Activated B cell treated with CpG ODN at 0.5 μM for 24 hours (primary cell): ENCODE measurements at regions not wholly inside any gene's neighbourhood (a gene's known extent, or its start where the extent isn't known, plus 50 kb on each side); places are given as distances from the start of the nearest gene placed in this dataset.

Experiments
- ATAC-seq: fragments of 200-7000 bp; cut with Tn5 transposase; one replicate; pipeline ENCODE4 v1.10.0; 2021; ENCODE audit warnings: low read depth, mild to moderate bottlenecking, moderate library complexity
- CTCF ChIA-PET: fragments of 350-600 bp; sonication (Branson Sonifier 250); formaldehyde crosslinking; loops from one replicate; lab custom pipeline; 2021; ENCODE audit warnings: antibody characterized with exemption; lab: Charles Lee
- POLR2A ChIA-PET: fragments of 350-600 bp; sonication (Branson Sonifier 250); formaldehyde crosslinking; loops from one replicate; lab custom pipeline; 2021; ENCODE audit warnings: antibody characterized with exemption; lab: Charles Lee
- DNase-seq: peaks from one replicate; pipeline ENCODE4 v3.0.0; 2022
- H3K27ac Mint-ChIP-seq: one replicate; pipeline ENCODE4 v1.8.0; 2020; ENCODE audit warnings: mixed read lengths
- H3K27me3 Mint-ChIP-seq: one replicate; pipeline ENCODE4 v1.8.0; 2021; ENCODE audit warnings: mixed read lengths
- H3K36me3 Mint-ChIP-seq: one replicate; pipeline ENCODE4 v1.8.0; 2021; ENCODE audit warnings: low read depth, mixed read lengths
- H3K4me1 Mint-ChIP-seq: one replicate; pipeline ENCODE4 v1.8.0; 2021; ENCODE audit warnings: mixed read lengths
- H3K4me3 Mint-ChIP-seq: one replicate; pipeline ENCODE4 v1.8.0; 2020; ENCODE audit warnings: mild to moderate bottlenecking, mixed read lengths
- H3K9me3 Mint-ChIP-seq: one replicate; pipeline ENCODE4 v1.8.0; 2020; ENCODE audit warnings: mixed read lengths
- intact Hi-C: fragments of 100-400 bp; cut with micrococcal nuclease; formaldehyde crosslinking; loops from one replicate; pipeline ENCODE4 v1.15.1; 2024
- TF ChIP-seq, protein P1 (sequence below): fragments of 200-600 bp; IDR thresholded peaks from one replicate; pipeline ENCODE4 v1.8.0; 2022; ENCODE audit warnings: antibody characterized with exemption, mild to moderate bottlenecking

- intact Hi-C loops, result no loop called here
- H3K27ac Mint-ChIP-seq, result no peak overlapping the region
These were observed 397.5 kb downstream of the TGFB2 start for GRCh38 chr1:218742467-218743262.

DNA sequence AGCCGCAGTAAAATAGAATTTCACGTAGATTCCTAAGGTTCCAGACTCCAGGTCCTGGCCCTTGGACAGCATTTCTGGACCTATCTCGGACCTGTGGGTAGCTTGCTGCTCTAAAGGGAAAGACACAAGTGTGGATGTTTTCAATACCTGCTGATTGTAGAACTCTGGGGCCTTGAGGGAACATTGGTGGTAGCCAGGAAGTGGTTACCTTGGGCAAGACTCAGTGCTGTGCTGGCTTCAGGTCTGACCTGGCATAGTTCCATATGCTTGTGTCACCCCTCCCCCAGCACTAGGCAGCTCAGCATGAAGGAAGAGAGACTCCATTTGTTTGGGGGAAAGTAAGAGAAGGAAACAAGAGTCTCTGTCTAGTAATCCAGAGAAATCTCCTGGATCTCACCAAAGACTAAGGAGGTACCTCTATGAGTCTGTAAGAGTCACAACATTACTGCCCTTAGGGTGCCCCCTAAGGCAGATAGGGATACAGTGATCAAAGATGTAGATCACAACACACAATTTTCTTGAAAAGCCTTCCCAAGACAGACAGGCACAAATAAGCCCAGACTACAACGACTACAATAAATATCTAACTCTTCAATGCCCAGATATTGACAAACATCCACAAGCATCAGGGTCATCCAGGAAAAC, 398.8 kb downstream of the TGFB2 start:
- Mint-ChIP-seq H3K36me3 (no peaks in the 10 kb centered on the region), H3K27me3 (peaks cover 2% of the 10 kb centered on the region), H3K27ac (no peak overlapping the region), H3K9me3 (peaks cover 28% of the 10 kb centered on the region), H3K4me3 (no peak overlapping the region), H3K4me1 (no peaks in the 10 kb centered on the region)
- ATAC-seq (no peak), DNase-seq (no peak)
- intact Hi-C loops, result no loop called here
- CTCF ChIA-PET, result no interaction called here
- POLR2A ChIA-PET, result no interaction called here
- TF ChIP-seq, protein P1, sequence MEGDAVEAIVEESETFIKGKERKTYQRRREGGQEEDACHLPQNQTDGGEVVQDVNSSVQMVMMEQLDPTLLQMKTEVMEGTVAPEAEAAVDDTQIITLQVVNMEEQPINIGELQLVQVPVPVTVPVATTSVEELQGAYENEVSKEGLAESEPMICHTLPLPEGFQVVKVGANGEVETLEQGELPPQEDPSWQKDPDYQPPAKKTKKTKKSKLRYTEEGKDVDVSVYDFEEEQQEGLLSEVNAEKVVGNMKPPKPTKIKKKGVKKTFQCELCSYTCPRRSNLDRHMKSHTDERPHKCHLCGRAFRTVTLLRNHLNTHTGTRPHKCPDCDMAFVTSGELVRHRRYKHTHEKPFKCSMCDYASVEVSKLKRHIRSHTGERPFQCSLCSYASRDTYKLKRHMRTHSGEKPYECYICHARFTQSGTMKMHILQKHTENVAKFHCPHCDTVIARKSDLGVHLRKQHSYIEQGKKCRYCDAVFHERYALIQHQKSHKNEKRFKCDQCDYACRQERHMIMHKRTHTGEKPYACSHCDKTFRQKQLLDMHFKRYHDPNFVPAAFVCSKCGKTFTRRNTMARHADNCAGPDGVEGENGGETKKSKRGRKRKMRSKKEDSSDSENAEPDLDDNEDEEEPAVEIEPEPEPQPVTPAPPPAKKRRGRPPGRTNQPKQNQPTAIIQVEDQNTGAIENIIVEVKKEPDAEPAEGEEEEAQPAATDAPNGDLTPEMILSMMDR, result no peak

More at GRCh38 chr1:218742467-218743262, 397.5 kb downstream of the TGFB2 start:
- TF ChIP-seq, protein P1, result no peak
- ATAC-seq (no peak), DNase-seq (no peak)
- Mint-ChIP-seq H3K27me3 (peaks cover 2% of the 10 kb centered on the region), H3K9me3 (peaks cover 22% of the 10 kb centered on the region), H3K36me3 (no peaks in the 10 kb centered on the region), H3K4me3 (no peak overlapping the region), H3K4me1 (no peaks in the 10 kb centered on the region)
- ChIA-PET POLR2A (no interaction called here), CTCF (no interaction called here)

DNA sequence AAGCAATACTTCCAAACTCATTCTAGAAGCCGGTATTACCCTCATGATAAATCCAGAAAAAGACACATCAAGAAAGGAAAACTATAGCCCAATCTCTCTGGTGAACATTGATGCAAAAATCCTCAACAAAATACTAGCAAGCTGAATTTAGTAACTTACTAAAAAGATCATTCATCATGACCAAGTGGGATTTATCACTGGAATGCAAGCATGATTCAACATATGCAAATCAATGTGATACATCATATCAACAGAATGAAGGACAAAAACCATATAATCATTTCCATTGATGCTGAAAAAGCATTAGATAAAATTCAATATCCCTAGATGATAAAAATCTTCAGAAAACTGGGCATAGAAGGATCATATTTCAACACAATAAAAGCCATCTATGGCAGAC, 402.9 kb downstream of the TGFB2 start:
- DNase-seq (no peak), ATAC-seq (no peak)
- no peak overlapping the region for H3K4me3 Mint-ChIP-seq
- H3K4me1 Mint-ChIP-seq, result no peaks in the 10 kb centered on the region
- intact Hi-C loops, result no loop called here
- POLR2A ChIA-PET, result no interaction called here
- CTCF ChIA-PET, result no interaction called here
- H3K36me3 Mint-ChIP-seq, result no peaks in the 10 kb centered on the region
- TF ChIP-seq, protein P1, result no peak
- H3K27ac Mint-ChIP-seq, result no peak overlapping the region
- H3K27me3 Mint-ChIP-seq, result no peaks in the 10 kb centered on the region
- peaks cover 28% of the 10 kb centered on the region for H3K9me3 Mint-ChIP-seq

DNA sequence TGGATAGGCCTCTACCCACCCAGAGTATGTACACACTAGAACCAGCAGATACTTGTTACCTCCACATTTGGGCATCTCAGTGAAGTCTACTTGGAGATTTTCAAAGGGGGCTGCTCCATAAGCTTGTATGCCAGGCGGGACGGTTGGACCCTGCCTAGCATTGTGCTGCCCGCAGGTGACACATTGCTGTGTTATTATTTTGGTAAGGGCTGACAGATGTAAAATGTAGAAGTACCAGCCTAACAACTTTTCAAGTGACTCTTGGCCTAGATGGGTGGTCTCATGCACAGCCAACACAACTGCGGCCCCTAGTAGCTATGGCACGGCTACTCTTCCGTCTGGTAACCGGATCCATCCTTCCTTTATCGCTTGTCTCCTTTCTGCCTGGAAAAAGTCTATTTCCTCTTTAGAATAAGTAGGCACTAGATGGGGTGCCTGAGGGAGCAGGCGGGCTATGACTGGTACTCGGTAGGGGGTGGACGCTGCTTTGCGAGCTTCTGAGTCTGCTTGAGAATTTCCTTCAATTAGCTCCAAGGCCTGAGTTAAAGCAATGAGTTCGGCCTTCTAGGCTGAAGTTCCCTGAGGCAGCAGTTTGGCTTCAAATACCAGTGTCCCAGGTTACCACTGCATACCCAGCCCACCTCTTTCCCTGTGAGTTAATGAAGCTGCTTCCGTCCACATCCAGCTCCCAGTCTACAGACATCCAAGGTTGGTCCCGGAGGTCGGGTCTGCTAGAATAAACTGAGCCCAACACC, 405.3 kb downstream of the TGFB2 start:
- intact Hi-C loops, result no loop called here
- H3K4me1 Mint-ChIP-seq, result no peaks in the 10 kb centered on the region
- CTCF ChIA-PET, result no interaction called here
- no peaks in the 10 kb centered on the region for H3K36me3 Mint-ChIP-seq
- H3K9me3 Mint-ChIP-seq, result peaks cover 14% of the 10 kb centered on the region
- DNase-seq (no peak), ATAC-seq (no peak)
- no peak overlapping the region for H3K27ac Mint-ChIP-seq
- POLR2A ChIA-PET, result no interaction called here
- TF ChIP-seq, protein P1, result no peak
- no peaks in the 10 kb centered on the region for H3K27me3 Mint-ChIP-seq
- H3K4me3 Mint-ChIP-seq, result no peak overlapping the region
